Esophagus muscularis mucosa (tissue), 4 donors: ENCODE measurements at regions not wholly inside any gene's neighbourhood (a gene's known extent, or its start where the extent isn't known, plus 50 kb on each side); places are given as distances from the start of the nearest gene placed in this dataset.
A peak's percentile ranks its signal among the peaks of the same experiment; 100 is the strongest.

Experiments used
- EP300 ChIP-seq: sonication (generic); formaldehyde crosslinking; IDR thresholded peaks from one replicate; pipeline ENCODE4 v1.6.1; 2017; ENCODE audit warnings: antibody characterized with exemption
- POLR2AphosphoS5 ChIP-seq, 2 donors: sonication (generic); formaldehyde crosslinking; IDR thresholded peaks; one replicate each; pipeline ENCODE4 v1.6.1; 2017; ENCODE audit warnings: antibody characterized with exemption in 2 of 2
- TF ChIP-seq, protein P1 (sequence below), 3 experiments: fragments of 200-600 bp in 2 of 3; fragments of 450-650 bp in 1 of 3; sonication (generic) in 2 of 3; IDR thresholded peaks; one replicate each; pipeline ENCODE4 v1.5.1; 2017 to 2019; ENCODE audit warnings: antibody characterized with exemption in 3 of 3, mild to moderate bottlenecking in 2 of 3, moderate library complexity in 1 of 3

- TF ChIP-seq, protein P1, sequence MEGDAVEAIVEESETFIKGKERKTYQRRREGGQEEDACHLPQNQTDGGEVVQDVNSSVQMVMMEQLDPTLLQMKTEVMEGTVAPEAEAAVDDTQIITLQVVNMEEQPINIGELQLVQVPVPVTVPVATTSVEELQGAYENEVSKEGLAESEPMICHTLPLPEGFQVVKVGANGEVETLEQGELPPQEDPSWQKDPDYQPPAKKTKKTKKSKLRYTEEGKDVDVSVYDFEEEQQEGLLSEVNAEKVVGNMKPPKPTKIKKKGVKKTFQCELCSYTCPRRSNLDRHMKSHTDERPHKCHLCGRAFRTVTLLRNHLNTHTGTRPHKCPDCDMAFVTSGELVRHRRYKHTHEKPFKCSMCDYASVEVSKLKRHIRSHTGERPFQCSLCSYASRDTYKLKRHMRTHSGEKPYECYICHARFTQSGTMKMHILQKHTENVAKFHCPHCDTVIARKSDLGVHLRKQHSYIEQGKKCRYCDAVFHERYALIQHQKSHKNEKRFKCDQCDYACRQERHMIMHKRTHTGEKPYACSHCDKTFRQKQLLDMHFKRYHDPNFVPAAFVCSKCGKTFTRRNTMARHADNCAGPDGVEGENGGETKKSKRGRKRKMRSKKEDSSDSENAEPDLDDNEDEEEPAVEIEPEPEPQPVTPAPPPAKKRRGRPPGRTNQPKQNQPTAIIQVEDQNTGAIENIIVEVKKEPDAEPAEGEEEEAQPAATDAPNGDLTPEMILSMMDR (IDR thresholded peaks at IDR 0.05), result no peak
- peak in 1 of 2 donors; percentile 42 for TF ChIP-seq POLR2AphosphoS5 (IDR thresholded peaks at IDR 0.05)
- no peak for TF ChIP-seq EP300
Measured at GRCh38 chr3:23113455-23114171, 89.5 kb upstream of the UBE2E2 start.
